ENCODE measurements at regions not wholly inside any gene's neighbourhood (a gene's known extent, or its start where the extent isn't known, plus 50 kb on each side); places are given as distances from the start of the nearest gene placed in this dataset.

- no peak for DNase-seq
- Histone ChIP-seq H3K9me3 (no peaks in the 10 kb centered on the region), H3K4me3 (no peak overlapping the region), H3K36me3 (no peaks in the 10 kb centered on the region), H3K4me1 (no peaks in the 10 kb centered on the region), H3K27me3 (no peaks in the 10 kb centered on the region), H3K27ac (no peak overlapping the region)
- intact Hi-C loops (cut with DNase I; ENCODE audit: low total_unique reads) = no loop called here
- TF ChIP-seq POLR2A (IDR thresholded peaks at IDR 0.05) = no peak
- TF ChIP-seq, protein P1, sequence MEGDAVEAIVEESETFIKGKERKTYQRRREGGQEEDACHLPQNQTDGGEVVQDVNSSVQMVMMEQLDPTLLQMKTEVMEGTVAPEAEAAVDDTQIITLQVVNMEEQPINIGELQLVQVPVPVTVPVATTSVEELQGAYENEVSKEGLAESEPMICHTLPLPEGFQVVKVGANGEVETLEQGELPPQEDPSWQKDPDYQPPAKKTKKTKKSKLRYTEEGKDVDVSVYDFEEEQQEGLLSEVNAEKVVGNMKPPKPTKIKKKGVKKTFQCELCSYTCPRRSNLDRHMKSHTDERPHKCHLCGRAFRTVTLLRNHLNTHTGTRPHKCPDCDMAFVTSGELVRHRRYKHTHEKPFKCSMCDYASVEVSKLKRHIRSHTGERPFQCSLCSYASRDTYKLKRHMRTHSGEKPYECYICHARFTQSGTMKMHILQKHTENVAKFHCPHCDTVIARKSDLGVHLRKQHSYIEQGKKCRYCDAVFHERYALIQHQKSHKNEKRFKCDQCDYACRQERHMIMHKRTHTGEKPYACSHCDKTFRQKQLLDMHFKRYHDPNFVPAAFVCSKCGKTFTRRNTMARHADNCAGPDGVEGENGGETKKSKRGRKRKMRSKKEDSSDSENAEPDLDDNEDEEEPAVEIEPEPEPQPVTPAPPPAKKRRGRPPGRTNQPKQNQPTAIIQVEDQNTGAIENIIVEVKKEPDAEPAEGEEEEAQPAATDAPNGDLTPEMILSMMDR (IDR thresholded peaks at IDR 0.05) = no peak
Observed at GRCh38 chr13:58792854-58793253, 1161.3 kb downstream of the PCDH17 start.

DNA sequence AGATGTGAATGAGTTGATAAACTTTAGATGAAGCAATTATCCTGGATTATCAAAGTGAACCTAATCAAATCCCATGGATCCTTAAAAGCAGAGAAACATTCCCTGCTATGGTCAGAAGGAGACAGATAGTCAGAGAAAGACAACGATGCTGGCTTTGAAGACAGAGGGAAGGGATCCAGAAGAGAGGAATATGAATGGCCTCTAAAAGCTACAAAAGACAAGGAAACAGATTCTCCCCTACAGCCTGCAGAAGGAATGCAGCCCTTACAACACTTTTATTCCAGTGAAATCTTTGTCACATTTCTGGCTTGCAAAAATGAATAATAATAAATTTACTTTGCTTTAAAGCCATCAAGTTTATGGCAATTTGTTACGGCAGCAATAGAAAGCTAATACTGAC is 1164.2 kb downstream of the PCDH17 start:
- Histone ChIP-seq H3K36me3 (no peaks in the 10 kb centered on the region), H3K27ac (no peak overlapping the region), H3K27me3 (no peaks in the 10 kb centered on the region), H3K4me1 (no peaks in the 10 kb centered on the region), H3K9me3 (no peaks in the 10 kb centered on the region), H3K4me3 (no peak overlapping the region)
- TF ChIP-seq, protein P1 (IDR thresholded peaks at IDR 0.05) = no peak
- TF ChIP-seq POLR2A (IDR thresholded peaks at IDR 0.05) = no peak
- DNase-seq = no peak
- intact Hi-C loops (cut with DNase I; ENCODE audit: low total_unique reads) = no loop called here

- H3K9me3 ChIP-seq = no peaks in the 10 kb centered on the region
- no peaks in the 10 kb centered on the region for H3K36me3 ChIP-seq
- no peaks in the 10 kb centered on the region for H3K27me3 ChIP-seq
- DNase-seq = no peak
- intact Hi-C loops (cut with DNase I; ENCODE audit: low total_unique reads) = no loop called here
- no peaks in the 10 kb centered on the region for H3K4me1 ChIP-seq
- H3K4me3 ChIP-seq = no peak overlapping the region
- no peak for TF ChIP-seq POLR2A (IDR thresholded peaks at IDR 0.05)
- TF ChIP-seq, protein P1 (IDR thresholded peaks at IDR 0.05) = no peak
- no peak overlapping the region for H3K27ac ChIP-seq
Observed at GRCh38 chr13:58804832-58805231, 1173.3 kb downstream of the PCDH17 start.

DNA sequence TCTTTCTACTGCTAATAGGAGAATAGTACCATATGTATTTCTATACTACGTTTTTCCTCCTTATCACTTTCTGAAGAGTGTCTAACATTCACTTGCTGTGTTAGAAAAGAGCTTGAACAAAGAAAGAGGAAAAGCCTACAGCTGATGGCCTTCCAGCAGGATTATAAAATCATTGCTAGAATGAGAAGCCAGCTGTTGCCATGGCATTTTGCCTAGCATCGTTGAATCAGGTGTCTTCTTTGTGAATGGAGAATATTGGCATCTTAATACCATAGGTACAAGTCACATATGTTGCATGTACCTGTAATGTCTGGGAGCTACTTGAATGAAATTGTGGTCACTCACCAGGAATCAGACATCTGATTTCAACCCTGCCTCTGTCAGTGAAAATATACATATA is 1174.9 kb downstream of the PCDH17 start:
- H3K27ac ChIP-seq = no peak overlapping the region
- no peak for DNase-seq
- H3K9me3 ChIP-seq = no peaks in the 10 kb centered on the region
- H3K36me3 ChIP-seq = no peaks in the 10 kb centered on the region
- TF ChIP-seq POLR2A (IDR thresholded peaks at IDR 0.05) = no peak
- TF ChIP-seq, protein P1 (IDR thresholded peaks at IDR 0.05) = no peak
- no peaks in the 10 kb centered on the region for H3K4me1 ChIP-seq
- intact Hi-C loops (cut with DNase I; ENCODE audit: low total_unique reads) = no loop called here
- H3K27me3 ChIP-seq = no peaks in the 10 kb centered on the region
- H3K4me3 ChIP-seq = no peak overlapping the region

GRCh38 chr13:58823701-58824100 is 1192.2 kb downstream of the PCDH17 start:
- no peaks in the 10 kb centered on the region for H3K9me3 ChIP-seq
- intact Hi-C loops (cut with DNase I; ENCODE audit: low total_unique reads) = no loop called here
- DNase-seq = no peak
- no peak overlapping the region for H3K27ac ChIP-seq
- no peaks in the 10 kb centered on the region for H3K27me3 ChIP-seq
- no peaks in the 10 kb centered on the region for H3K36me3 ChIP-seq
- no peak overlapping the region for H3K4me3 ChIP-seq
- no peaks in the 10 kb centered on the region for H3K4me1 ChIP-seq
- TF ChIP-seq, protein P1 (IDR thresholded peaks at IDR 0.05) = no peak
- no peak for TF ChIP-seq POLR2A (IDR thresholded peaks at IDR 0.05)
